Retina (tissue), 1 donor: ENCODE measurements at regions not wholly inside any gene's neighbourhood (a gene's known extent, or its start where the extent isn't known, plus 50 kb on each side); places are given as distances from the start of the nearest gene placed in this dataset.

ENCODE experiments used
- DNase-seq: peaks from one replicate; pipeline ENCODE4 v3.0.0-alpha.2; 2016

- no peak for DNase-seq
Measured at GRCh38 chr20:8073024-8073832, 53.7 kb upstream of the TMX4 start.

- no peak for DNase-seq
Measured at GRCh38 chr20:8074931-8075330, 55.4 kb upstream of the TMX4 start.

GRCh38 chr20:8076306-8077136, 55.5 kb upstream of the PLCB1 start:
- no peak for DNase-seq

GRCh38 chr20:8077137-8077466, 55.0 kb upstream of the PLCB1 start:
- DNase-seq = no peak

GRCh38 chr20:8078528-8078914, 53.5 kb upstream of the PLCB1 start:
- DNase-seq = no peak

- DNase-seq = no peak
Measured at GRCh38 chr20:8079976-8080375, 52.1 kb upstream of the PLCB1 start.

- peak; percentile 2 for DNase-seq
Measured at GRCh38 chr20:8082025-8082424, 50.0 kb upstream of the PLCB1 start.
